Upper lobe of right lung (tissue), 1 donor: ENCODE measurements at regions not wholly inside any gene's neighbourhood (a gene's known extent, or its start where the extent isn't known, plus 50 kb on each side); places are given as distances from the start of the nearest gene placed in this dataset.

Experiments used
- ATAC-seq: fragments of 200-7000 bp; cut with Tn5 transposase; one replicate; pipeline ENCODE4 v1.9.1; 2020; ENCODE audit warnings: mild to moderate bottlenecking, moderate library complexity
- DNase-seq: peaks from one replicate; pipeline ENCODE4 v3.0.0-alpha.2; 2020
- H3K27ac ChIP-seq: fragments of 200-600 bp; one replicate; pipeline ENCODE4 v1.8.0; 2022
- H3K27me3 ChIP-seq: fragments of 200-600 bp; one replicate; pipeline ENCODE4 v1.8.0; 2022; ENCODE audit warnings: mild to moderate bottlenecking
- H3K36me3 ChIP-seq: fragments of 200-600 bp; one replicate; pipeline ENCODE4 v1.8.0; 2022
- H3K4me1 ChIP-seq: fragments of 200-600 bp; one replicate; pipeline ENCODE4 v1.8.0; 2022
- H3K4me3 ChIP-seq: fragments of 200-600 bp; one replicate; pipeline ENCODE4 v1.8.0; 2022; ENCODE audit warnings: mild to moderate bottlenecking
- H3K9me3 ChIP-seq: fragments of 200-600 bp; one replicate; pipeline ENCODE4 v1.8.0; 2022
- intact Hi-C: fragments of 100-400 bp; cut with DNase I; formaldehyde crosslinking; loops from one replicate; pipeline ENCODE4 v1.11.0; 2022
- TF ChIP-seq, protein P1 (sequence below): fragments of 200-600 bp; IDR thresholded peaks from one replicate; pipeline ENCODE4 v1.8.0; 2022; ENCODE audit warnings: antibody characterized with exemption
- donor health status: DM: no; HTN: yes; CAD: no; lungs with severe emphysema.

DNA sequence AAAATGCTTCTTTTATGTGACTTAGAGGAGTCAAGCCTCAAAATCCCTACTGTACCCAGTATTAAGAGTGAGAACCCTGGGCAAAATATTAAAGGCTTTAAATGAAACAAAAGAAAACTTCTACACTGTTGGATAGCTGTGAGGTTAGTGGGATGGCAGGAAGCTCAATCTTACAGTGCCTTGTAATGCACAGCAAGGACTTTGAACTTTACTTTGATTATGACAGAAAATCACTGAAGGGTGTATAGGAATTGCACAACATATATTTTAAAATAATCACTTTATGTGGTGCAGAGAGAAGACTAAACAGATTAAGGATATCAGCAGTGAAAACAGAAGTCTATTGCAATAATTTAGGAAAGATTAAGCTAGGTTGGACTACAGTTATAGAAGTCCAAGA, 1333.4 kb downstream of the ADGRL3 start:
- DNase-seq = no peak
- Histone ChIP-seq H3K9me3 (no peaks in the 10 kb centered on the region), H3K36me3 (no peaks in the 10 kb centered on the region), H3K27me3 (no peaks in the 10 kb centered on the region), H3K4me3 (no peak overlapping the region), H3K27ac (no peak overlapping the region), H3K4me1 (no peaks in the 10 kb centered on the region)
- TF ChIP-seq, protein P1, sequence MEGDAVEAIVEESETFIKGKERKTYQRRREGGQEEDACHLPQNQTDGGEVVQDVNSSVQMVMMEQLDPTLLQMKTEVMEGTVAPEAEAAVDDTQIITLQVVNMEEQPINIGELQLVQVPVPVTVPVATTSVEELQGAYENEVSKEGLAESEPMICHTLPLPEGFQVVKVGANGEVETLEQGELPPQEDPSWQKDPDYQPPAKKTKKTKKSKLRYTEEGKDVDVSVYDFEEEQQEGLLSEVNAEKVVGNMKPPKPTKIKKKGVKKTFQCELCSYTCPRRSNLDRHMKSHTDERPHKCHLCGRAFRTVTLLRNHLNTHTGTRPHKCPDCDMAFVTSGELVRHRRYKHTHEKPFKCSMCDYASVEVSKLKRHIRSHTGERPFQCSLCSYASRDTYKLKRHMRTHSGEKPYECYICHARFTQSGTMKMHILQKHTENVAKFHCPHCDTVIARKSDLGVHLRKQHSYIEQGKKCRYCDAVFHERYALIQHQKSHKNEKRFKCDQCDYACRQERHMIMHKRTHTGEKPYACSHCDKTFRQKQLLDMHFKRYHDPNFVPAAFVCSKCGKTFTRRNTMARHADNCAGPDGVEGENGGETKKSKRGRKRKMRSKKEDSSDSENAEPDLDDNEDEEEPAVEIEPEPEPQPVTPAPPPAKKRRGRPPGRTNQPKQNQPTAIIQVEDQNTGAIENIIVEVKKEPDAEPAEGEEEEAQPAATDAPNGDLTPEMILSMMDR = no peak
- ATAC-seq = no peak
- intact Hi-C loops = no loop called here

DNA sequence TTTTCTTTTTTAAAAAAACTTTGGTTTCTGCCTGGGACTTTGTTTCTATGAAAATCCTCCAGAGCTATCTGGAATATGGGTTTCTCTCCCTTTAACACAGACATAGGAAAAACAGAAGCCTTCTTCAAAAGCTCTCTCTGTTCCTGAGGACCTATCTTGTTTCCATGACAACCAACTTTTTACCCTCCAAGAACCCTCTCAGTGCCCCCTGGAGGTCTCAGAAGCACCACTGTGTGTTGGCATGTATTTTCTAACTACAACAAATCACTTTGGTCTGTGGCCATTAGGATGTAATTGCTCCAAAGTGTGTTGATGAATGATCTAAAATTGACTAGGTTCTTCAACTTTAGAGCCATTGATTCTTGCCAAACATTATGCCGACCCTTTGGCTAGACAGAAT, 1331.6 kb downstream of the ADGRL3 start:
- no peak overlapping the region for H3K27ac ChIP-seq
- H3K36me3 ChIP-seq = no peaks in the 10 kb centered on the region
- no peaks in the 10 kb centered on the region for H3K9me3 ChIP-seq
- H3K4me3 ChIP-seq = no peak overlapping the region
- DNase-seq (no peak), ATAC-seq (no peak)
- H3K4me1 ChIP-seq = no peaks in the 10 kb centered on the region
- TF ChIP-seq, protein P1 = no peak
- no peaks in the 10 kb centered on the region for H3K27me3 ChIP-seq
- intact Hi-C loops = no loop called here

DNA sequence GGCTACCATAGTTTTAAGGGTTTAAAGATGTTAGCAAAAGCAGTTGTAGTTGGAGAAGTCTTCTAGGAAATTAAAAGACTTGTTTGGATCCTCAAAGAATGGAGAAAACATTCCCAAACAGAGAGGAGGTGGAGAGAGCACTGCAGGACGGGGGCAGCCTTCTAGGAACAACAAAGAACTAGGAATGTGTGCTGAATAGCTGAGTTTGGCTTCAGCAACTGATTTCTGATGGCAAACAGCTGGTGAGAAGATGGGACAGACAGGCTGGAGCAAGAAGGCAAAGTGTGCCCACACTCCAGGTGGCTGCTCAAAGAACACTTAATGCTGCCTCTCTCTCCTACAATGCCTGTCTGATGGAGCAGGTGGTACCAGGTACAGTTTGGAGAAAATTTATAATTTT, 1331.1 kb downstream of the ADGRL3 start:
- Histone ChIP-seq H3K36me3 (no peaks in the 10 kb centered on the region), H3K27me3 (no peaks in the 10 kb centered on the region), H3K27ac (no peak overlapping the region), H3K4me3 (no peak overlapping the region), H3K4me1 (no peaks in the 10 kb centered on the region), H3K9me3 (no peaks in the 10 kb centered on the region)
- TF ChIP-seq, protein P1 = no peak
- intact Hi-C loops = no loop called here
- no peak for DNase-seq
- no peak for ATAC-seq

DNA sequence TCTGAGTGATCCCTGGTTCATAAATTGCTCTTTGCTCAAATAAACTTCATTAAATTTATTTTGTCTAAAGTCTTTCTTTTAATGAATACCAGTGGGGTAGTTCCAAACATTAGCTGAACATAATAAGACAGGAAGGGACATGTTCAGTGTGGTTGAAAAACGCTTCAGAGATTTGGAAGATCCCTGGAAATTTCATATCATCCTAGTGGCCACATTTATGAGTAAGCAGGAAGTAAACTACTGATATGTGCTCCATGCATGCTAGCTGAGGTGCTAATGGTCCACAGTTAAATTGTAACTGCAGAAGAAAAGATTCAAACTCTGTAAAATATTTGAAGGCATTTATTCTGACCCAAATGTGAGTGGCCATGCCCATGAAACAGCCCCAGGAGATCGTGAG, 1328.7 kb downstream of the ADGRL3 start:
- no peak overlapping the region for H3K4me3 ChIP-seq
- no peak overlapping the region for H3K27ac ChIP-seq
- DNase-seq (no peak), ATAC-seq (no peak)
- intact Hi-C loops = no loop called here
- H3K36me3 ChIP-seq = no peaks in the 10 kb centered on the region
- no peaks in the 10 kb centered on the region for H3K27me3 ChIP-seq
- no peaks in the 10 kb centered on the region for H3K9me3 ChIP-seq
- H3K4me1 ChIP-seq = no peaks in the 10 kb centered on the region
- TF ChIP-seq, protein P1 = no peak

DNA sequence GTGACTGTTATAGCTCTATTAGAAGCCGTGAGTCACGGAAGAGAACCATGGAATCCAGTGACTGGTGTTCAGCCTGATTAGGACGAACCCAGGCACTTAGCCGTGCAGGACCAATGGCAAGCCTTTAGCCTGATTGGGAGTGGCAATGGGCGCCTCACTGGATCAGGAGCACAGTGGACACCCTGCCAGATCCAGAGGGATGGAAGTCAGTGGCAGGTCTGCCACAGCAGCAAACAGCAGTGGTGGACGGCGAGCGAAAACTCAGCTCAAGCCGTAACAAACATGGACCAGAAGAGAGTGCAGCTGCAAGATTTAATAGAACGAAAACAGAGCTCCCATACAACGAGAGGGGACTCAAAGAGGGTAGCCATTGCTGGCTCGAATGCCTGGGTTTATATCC, 1326.5 kb downstream of the ADGRL3 start:
- Histone ChIP-seq H3K9me3 (no peaks in the 10 kb centered on the region), H3K27ac (no peak overlapping the region), H3K4me1 (no peaks in the 10 kb centered on the region), H3K4me3 (no peak overlapping the region), H3K27me3 (no peaks in the 10 kb centered on the region), H3K36me3 (no peaks in the 10 kb centered on the region)
- ATAC-seq (no peak), DNase-seq (no peak)
- intact Hi-C loops = no loop called here
- TF ChIP-seq, protein P1 = no peak

DNA sequence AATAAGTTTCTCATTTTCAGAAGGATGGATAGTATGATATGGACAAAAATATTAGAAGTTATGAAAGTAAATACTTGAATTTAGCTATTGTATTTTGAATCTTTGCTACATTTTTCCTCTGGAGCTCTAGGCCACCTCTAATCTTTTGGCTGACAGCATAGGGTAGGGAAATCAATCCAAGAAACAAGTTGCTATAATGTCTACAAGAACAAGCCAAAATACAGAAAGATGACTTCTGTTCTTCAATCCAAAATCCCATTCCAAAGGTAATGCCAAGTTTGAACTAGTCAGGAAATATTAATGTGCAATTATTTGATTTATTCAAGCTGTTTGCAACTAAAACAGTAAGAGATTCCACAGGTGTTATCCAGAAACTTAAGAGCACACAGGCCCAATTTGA, 1323.1 kb downstream of the ADGRL3 start:
- no peak overlapping the region for H3K4me3 ChIP-seq
- H3K4me1 ChIP-seq = no peaks in the 10 kb centered on the region
- H3K9me3 ChIP-seq = no peaks in the 10 kb centered on the region
- TF ChIP-seq, protein P1 = no peak
- ATAC-seq (no peak), DNase-seq (no peak)
- H3K27ac ChIP-seq = no peak overlapping the region
- no peaks in the 10 kb centered on the region for H3K27me3 ChIP-seq
- intact Hi-C loops = no loop called here
- no peaks in the 10 kb centered on the region for H3K36me3 ChIP-seq
